ENCODE measurements at regions not wholly inside any gene's neighbourhood (a gene's known extent, or its start where the extent isn't known, plus 50 kb on each side); places are given as distances from the start of the nearest gene placed in this dataset.

DNA sequence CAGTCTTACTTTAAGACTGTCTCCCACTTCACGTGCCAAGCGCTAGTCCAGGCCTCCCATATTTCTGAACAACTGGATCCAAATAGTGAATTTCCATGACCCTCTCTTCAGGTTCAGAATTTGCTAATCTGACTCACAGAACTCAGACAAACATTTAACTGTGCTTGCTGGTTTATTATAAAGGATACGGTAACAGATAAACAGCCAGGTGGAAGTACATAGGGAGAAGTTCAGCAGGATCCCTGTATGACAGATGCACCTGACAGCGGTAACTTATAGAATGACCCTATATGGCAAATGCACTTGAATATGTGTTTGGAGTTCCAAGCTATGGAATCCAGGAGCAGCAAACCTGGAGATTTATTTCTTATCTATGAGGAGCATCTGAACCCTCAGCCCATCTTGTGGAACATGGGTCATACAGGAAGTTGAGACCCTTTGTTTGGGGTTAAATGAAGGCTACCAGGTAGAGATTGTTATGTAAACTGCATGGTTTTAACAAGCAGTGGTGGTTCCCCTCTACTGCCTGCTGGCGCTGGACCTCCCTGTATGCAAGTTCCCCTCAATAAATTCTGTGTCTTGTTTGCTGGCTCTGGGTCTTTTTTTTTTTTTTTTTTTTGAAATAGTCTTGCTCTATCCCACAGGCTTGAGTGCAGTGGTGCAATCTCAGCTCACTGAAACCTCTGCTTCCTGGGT is 622.6 kb downstream of the KCNJ2 start:
- no peak for DNase-seq
- no peak for ATAC-seq
- intact Hi-C loops (cut with DNase I): no loop called here

DNA sequence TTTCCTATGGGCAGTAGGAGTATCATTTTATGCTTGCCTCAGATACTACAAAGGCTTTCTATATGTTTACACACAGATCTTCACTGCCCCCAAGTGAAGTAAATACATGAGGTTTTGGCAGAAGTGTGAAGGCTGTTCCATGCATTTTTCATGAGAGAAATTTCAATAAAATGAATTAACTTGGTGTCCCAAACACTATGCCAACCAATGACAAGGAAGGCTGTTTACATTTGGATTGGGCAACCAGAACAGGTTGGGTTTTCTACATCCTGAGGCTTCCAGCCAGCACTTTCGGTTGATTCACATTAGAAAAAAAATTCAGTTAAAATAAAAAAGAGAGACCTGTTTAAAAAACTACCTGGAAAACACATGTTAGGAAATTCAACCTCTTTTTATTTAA is 625.4 kb downstream of the KCNJ2 start:
- intact Hi-C loops (cut with DNase I): no loop called here
- DNase-seq: no peak
- no peak for ATAC-seq

DNA sequence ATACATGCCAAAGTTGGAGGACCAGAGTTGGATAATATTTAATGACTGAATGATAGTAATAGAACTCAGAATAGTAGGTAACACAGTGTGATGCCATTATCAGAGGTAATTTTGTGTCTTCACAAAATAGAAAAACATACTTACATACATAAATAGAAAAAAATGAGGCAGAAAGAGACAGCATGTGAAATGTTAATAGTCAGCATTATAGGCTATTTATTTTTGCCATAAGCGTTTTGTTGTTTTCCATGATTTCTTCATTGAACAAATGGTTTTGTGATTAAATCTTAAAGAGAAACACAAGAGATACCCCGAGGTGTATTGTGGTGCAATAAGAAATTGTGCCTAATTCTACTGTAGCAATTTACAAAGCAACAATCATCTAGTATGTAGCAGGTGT is 626.3 kb downstream of the KCNJ2 start:
- intact Hi-C loops (cut with DNase I): no loop called here
- DNase-seq: no peak
- no peak for ATAC-seq

DNA sequence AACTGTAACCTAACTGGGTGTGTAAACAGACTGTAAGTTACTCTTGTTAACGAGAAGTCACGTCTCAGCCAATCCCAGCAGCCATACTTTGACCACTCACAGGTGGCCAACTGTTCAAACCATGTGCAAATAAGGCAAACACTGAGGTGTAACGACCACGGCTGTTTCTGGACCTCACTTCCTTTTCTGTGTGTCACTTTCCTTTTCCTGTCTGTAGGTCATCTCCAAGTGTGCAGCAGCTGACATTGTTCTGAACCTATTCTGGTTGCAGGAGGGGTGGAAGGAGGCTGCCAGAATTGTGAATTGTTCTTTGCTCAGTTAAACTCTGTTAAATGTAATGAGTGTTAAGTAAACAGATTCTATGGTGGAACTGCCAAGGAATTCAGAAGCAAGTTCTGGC is 627.4 kb downstream of the KCNJ2 start:
- intact Hi-C loops (cut with DNase I): no loop called here
- ATAC-seq (no peak), DNase-seq (no peak)

DNA sequence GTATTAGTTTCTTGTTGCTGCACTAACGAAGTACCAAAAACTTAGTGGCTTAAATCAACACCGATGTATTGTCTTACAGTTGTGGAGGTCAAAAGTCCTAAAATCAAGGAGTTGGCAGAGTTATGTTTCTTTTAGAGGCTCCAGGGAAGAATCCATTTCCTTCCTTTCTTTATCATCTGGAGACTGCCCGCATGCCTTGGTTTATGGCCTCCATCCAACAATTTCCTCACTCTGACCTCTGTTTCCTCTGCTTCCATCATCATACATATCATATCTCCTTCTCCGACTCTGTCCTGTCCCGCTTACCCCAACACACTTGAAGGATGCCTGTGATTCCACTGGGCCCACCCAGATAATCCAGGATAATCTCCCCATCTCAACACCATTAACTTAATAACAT is 627.8 kb downstream of the KCNJ2 start:
- ATAC-seq (no peak), DNase-seq (no peak)
- intact Hi-C loops (cut with DNase I): no loop called here

DNA sequence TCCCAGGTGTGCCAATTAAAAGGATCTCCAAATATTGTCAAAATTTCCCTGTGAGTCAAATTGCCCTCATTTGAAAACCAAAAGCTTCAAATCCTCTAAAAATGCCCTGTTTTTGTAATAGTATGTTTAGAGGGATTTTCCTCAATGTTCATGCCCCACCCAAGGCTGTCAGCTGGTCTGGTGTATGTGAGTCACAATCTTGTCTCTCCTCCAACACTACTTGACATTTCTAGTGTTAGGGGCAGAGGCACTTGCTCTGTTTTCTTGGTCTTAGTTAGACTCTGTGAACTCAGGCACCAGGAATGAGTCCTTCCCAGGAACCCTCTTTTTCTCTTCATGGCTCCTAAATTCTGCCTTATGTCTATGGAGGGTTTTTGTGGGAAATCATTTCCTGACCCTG is 634.8 kb downstream of the KCNJ2 start:
- DNase-seq: no peak
- intact Hi-C loops (cut with DNase I): no loop called here
- no peak for ATAC-seq

DNA sequence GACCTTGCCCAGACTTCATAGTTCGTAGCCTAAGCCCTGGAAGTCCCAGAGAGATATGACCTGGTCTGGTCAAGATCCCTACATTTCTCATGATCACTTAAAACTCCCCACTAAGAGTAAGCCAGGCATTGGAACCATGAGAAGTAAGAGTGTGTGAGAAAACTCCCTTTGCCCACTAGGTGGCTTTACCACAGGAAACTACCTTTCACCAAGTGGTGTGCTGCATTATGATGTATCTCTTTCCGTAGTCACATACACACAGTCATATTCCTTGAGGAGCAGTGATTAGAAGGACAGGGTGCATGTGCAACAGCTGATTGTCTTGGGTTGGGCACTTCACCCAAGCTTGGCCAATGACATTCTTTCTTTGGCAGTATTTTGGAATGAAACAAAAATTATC is 639.3 kb downstream of the KCNJ2 start:
- intact Hi-C loops (cut with DNase I): no loop called here
- ATAC-seq (no peak), DNase-seq (no peak)

DNA sequence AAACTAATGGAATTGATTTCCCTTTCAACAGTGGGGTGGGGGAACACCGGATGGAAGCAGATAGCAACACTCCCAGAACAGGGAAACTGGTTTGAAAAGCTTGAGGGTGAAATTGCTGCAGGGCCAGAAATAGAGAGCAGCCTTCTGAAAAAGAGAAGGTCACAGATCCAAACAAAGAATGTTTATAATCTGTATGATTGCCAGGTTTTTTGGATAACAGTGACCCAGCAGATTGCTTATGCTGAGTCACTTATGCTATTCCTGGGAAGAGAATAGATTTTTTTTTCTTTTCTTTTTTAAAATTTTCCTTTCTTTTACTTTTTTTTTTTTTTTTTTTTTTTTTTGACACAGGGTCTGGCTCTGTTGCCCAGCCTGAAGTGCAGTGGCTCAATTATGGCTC is 641.3 kb downstream of the KCNJ2 start:
- intact Hi-C loops (cut with DNase I): no loop called here

DNA sequence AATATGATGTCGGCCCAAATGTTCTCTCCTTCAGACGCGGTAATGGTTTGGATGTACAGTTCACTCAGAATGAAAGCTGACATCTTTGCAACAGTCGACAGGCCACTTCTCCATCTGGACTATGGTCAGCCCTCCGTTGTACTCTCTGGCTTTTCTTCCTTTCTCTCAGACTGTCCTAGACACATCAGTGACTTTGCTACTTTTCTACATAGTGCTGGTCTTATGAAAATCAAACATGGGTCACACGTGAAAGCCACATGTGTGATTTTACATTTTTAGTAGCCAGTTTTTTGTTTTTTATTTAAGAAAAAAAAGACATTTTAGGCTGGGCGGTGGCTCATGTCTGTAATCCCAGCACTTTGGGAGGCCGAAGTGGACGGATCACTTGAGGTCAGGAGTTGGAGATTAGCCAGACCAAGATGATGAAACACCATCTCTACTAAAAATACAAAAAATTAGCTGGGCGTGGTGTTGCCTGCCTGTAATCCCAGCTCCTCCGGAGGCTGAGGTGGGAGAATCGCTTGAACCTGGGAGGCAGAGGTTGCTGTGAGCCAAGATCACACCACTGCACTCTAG is 644.1 kb downstream of the KCNJ2 start:
- intact Hi-C loops (cut with DNase I): no loop called here
- ATAC-seq (no peak), DNase-seq (no peak)

More for the DNA sequence above, 641.3 kb downstream of the KCNJ2 start:
- DNase-seq (no peak), ATAC-seq (no peak)

DNA sequence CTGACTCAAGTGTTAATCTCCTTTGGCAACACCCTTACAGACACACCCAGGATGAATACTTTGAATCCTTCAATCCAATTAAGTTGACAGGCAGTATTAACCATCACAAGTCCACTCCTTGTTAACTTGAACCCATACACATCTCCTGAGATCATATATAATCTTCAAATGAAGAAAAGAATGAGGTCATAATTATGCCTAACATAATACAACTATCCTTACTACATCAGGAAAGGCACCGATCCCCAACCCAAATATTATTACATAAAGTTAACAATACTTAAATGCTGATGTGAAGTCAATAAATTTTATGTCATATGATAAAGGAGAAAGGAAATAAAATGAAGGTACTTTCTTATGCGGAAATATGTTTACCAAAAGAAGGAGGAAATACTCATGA is 649.9 kb downstream of the KCNJ2 start:
- intact Hi-C loops (cut with DNase I): no loop called here
- DNase-seq (no peak), ATAC-seq (no peak)

DNA sequence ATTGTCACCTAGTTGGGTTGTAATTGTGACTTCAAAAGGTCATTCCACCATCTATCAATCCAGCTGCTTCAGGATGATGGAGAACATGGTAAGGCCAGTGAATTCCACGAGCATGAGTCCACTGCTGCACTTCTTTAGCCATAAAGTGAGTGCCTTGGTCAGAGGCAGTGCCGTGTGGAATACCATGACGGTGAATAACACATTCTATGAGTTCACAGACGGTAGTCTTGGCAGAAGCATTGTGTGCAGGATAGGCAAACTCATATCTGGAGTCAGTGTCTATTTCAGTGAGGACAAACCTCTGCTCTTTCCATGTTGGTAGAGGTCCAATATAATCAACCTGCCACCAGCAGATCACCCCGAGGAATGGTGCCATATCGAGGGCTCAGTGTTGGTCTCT is 650.9 kb downstream of the KCNJ2 start:
- intact Hi-C loops (cut with DNase I): no loop called here
- ATAC-seq: no peak
- DNase-seq: no peak

DNA sequence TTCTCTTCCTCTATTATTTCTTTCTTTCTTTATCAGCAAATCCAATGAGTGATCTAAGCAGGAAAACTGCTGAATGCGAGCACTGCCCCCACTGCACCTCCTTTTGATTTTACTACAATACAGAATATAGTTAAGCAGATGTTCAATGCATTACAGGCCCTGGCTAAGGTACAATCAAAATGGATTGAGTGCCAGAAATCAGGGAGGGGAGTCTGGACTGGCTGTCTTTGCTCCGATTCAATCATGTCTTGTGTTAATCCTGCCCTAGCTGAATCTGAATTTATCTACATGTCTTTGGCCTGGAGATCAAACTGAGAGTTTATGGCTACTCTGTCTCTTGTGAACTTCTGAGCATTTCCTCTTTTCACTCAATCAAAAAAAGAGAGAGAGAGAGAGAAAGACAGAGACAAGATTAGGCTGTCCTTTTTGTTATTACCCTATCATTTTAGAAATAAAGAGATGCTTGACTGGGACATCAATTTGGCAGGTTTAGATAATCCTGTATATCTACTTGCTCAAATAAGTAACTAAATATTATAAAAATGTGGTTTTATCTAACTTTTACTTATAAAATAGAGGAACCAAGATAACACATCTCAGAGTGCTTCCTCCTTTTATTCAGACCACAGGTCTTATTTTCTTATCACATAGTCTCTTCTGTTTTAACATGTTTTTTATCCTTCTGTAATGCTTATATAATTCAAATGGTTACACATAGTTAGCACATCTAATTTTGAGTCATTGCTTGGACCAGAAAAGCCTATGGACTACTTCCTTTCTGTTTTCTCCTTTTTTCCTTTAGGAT is 656.2 kb downstream of the KCNJ2 start:
- DNase-seq: no peak
- intact Hi-C loops (cut with DNase I): no loop called here
- peak in 1 of 2 donors; percentile 70 for ATAC-seq

DNA sequence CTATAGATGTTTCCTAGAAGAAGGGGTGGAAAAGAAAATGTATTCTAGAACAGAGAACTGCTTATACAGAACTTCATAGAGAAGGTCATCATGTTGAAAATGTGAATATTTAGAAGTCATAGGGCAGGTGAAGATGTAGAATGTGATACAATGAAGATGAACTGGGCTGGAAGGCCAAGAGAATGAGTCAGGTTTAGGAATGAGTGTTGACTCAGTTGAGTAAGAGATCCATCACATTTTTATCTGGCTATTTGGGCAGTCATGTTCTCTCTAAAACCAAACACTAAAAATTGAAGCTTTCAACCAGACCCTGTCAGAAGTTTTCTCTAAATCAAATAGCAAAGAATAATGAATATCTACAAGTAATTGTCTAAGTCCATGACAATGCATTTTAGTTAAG is 660.5 kb downstream of the KCNJ2 start:
- DNase-seq (no peak), ATAC-seq (no peak)
- intact Hi-C loops (cut with DNase I): no loop called here

DNA sequence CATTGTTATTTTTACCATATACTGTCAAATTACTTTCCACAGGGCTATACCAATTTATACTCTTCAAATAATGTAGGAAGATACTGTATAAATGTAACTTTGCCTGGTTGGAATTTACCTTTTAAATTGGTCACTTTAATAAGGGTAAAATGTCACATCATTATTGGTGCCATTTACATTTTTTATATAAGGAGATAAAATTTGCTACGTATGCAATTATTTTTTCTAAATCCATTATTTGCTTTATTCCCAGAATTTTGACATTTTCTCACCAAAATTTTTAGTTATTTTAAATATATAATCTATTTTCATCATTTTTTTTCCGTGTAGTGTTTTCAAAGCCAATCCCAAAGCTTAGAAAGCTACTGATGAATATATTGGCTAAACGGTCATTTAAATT is 664.7 kb downstream of the KCNJ2 start:
- ATAC-seq: no peak
- no peak for DNase-seq
- intact Hi-C loops (cut with DNase I): no loop called here

DNA sequence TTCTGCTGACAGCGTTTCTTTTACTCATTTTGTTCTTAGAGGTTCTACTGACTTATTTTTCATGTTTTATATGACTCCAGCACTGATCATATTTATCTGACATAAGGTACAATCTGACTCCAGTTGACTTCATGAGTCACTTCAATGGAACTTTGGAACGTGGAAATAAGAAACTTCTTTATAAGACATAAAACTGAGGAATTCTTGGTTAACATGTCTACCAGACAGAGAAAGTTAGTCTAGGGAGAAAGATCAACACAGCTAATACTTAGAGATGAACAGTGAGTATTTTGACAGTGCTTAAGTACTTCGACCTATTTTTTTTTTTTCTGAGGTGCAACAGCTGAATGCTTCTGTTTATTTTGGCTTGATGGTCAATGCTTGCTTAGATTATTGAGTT is 679.5 kb downstream of the KCNJ2 start:
- intact Hi-C loops (cut with DNase I): no loop called here
- ATAC-seq: peak in 1 of 2 donors; percentile 59

DNA sequence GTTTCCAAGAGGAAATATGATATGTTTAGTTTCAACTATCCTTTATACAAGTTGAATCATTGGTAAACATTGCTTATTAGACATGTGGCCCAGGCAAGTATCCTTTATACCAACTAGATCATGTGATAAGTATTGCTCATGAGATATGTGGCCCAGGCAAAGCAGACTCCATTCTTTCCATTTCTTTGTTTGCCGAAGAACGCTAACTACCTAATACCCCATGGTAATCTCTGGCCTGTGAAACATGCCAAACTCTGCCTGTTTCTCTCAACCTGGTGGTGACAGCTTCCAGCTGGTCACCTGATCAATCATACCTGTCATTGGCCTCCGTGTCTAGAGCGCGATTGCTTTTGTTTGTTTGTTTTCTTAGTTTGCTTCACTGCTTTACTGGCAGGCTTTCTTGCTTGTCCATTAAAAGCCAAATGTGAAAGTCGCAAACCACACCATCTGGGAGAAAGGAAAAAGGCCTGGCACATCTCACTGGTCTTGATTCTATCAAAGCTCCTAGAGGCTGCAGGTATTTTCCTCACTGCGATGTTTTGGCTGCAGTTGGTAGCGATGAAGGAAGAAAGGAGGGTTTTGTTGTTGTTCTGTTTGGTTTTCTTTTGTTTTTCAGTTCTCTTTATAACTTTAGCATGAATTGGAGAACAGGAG is 686.2 kb downstream of the KCNJ2 start:
- no peak for DNase-seq
- intact Hi-C loops (cut with DNase I): no loop called here
- no peak for ATAC-seq

More for the DNA sequence above, 679.5 kb downstream of the KCNJ2 start:
- no peak for DNase-seq

DNA sequence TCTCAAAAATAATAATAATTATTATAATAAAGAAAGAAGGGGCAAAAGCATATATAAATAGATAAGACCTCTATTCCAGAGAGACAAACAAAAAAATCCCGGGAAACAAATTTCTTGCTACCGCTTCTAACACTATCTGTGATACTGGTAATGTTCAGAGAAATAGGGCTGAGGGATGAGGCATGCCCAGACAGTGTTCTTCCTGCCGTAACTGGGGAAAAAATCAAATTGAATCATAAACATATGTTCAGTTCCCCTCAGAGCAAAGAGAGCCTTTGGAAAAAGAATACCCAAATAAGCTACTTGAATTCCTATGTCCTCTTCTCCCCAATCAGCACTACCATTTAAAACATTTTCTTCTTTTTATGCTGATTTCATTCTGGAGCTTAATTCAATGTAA is 688.0 kb downstream of the KCNJ2 start:
- no peak for DNase-seq
- intact Hi-C loops (cut with DNase I): no loop called here
- no peak for ATAC-seq

DNA sequence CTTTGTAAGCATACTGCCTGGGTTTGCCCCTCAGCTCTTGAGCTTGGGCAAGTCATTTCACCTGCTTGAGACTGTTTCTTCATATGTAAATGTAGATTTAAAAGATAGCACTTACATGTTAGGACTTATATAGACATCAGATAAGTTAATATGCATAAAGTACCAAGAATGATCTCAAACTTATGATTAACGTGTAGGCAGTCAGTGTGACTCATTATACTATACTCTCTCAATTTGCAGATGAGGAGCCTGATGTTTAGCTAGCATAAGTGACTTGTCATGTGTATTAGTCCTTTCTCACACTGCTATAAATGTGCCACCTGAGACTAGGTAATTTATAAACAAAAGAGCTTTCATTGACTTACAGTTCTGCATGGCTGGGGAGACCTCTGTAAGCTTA is 690.5 kb downstream of the KCNJ2 start:
- DNase-seq: no peak
- no peak for ATAC-seq
- intact Hi-C loops (cut with DNase I): no loop called here

DNA sequence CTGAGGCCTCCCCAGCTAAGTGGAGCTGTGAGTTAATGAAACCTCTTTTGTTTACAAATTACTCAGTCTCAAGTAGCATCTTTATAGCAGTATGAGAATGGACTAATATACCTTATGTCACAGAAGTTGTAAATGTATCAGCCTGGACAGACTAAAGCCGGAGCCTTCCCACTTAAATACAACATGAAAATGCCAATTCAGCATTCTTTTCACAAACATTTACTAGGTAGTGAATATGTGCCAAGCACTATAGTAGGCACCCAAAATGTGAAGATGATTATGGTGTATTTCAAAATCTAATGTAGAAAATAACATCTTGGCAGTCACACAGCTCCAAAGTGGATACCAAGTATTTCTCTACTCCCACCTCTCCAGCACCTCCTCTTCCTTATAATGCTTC is 693.0 kb downstream of the KCNJ2 start:
- no peak for DNase-seq
- intact Hi-C loops (cut with DNase I): no loop called here
- ATAC-seq: no peak
